Pulmonary artery endothelial cell (primary cell): ENCODE measurements at regions not wholly inside any gene's neighbourhood (a gene's known extent, or its start where the extent isn't known, plus 50 kb on each side); places are given as distances from the start of the nearest gene placed in this dataset.
A peak's percentile ranks its signal among the peaks of the same experiment; 100 is the strongest.

Experiments
- DNase-seq: peaks from one replicate; pipeline ENCODE4 v3.0.0-alpha.2; 2011; ENCODE audit warnings: low read depth, low spot score

- DNase-seq = no peak
Observed at GRCh38 chr1:96360036-96360795, 361.4 kb upstream of the PTBP2 start.

GRCh38 chr1:96361271-96361856 lies 360.2 kb upstream of the PTBP2 start:
- no peak for DNase-seq

- no peak for DNase-seq
Observed at GRCh38 chr1:96361961-96362360, 359.6 kb upstream of the PTBP2 start.

- DNase-seq = peak; percentile 50
Observed at GRCh38 chr1:96362623-96363022, 359.0 kb upstream of the PTBP2 start.

- no peak for DNase-seq
Observed at GRCh38 chr1:96363826-96364225, 357.8 kb upstream of the PTBP2 start.

- no peak for DNase-seq
Observed at GRCh38 chr1:96364576-96364975, 357.0 kb upstream of the PTBP2 start.

- DNase-seq = no peak
Observed at GRCh38 chr1:96365076-96365475, 356.5 kb upstream of the PTBP2 start.

GRCh38 chr1:96365596-96366390 lies 355.8 kb upstream of the PTBP2 start:
- DNase-seq = no peak

- DNase-seq = no peak
Observed at GRCh38 chr1:96366516-96366915, 355.1 kb upstream of the PTBP2 start.

- DNase-seq = no peak
Observed at GRCh38 chr1:96367791-96368190, 353.8 kb upstream of the PTBP2 start.

- peak; percentile 79 for DNase-seq
Observed at GRCh38 chr1:96370757-96371156, 350.8 kb upstream of the PTBP2 start.

GRCh38 chr1:96372881-96373280 lies 348.7 kb upstream of the PTBP2 start:
- no peak for DNase-seq

GRCh38 chr1:96374076-96374762 lies 347.4 kb upstream of the PTBP2 start:
- DNase-seq = no peak

GRCh38 chr1:96376846-96377245 lies 344.7 kb upstream of the PTBP2 start:
- no peak for DNase-seq

- DNase-seq = no peak
Observed at GRCh38 chr1:96384611-96385010, 337.0 kb upstream of the PTBP2 start.

- DNase-seq = no peak
Observed at GRCh38 chr1:96387785-96388184, 333.8 kb upstream of the PTBP2 start.

- DNase-seq = peak; percentile 93
Observed at GRCh38 chr1:96388421-96389310, 332.9 kb upstream of the PTBP2 start.

- no peak for DNase-seq
Observed at GRCh38 chr1:96400089-96400488, 321.5 kb upstream of the PTBP2 start.

- DNase-seq = no peak
Observed at GRCh38 chr1:96409087-96409486, 312.5 kb upstream of the PTBP2 start.

GRCh38 chr1:96409689-96410088 lies 311.9 kb upstream of the PTBP2 start:
- DNase-seq = no peak

GRCh38 chr1:96411006-96411405 lies 310.6 kb upstream of the PTBP2 start:
- no peak for DNase-seq
